HuH-7.5 (cell line): ENCODE measurements at regions not wholly inside any gene's neighbourhood (a gene's known extent, or its start where the extent isn't known, plus 50 kb on each side); places are given as distances from the start of the nearest gene placed in this dataset.
"Not testable (repeated sequence)": the region's sequence is repeated elsewhere in the genome, so short reads cannot be mapped to it uniquely, and the experiment has no call there.

ENCODE experiments used
- DNase-seq: peaks from one replicate; pipeline ENCODE4 v3.0.0; 2011; ENCODE audit warnings: low spot score

DNA sequence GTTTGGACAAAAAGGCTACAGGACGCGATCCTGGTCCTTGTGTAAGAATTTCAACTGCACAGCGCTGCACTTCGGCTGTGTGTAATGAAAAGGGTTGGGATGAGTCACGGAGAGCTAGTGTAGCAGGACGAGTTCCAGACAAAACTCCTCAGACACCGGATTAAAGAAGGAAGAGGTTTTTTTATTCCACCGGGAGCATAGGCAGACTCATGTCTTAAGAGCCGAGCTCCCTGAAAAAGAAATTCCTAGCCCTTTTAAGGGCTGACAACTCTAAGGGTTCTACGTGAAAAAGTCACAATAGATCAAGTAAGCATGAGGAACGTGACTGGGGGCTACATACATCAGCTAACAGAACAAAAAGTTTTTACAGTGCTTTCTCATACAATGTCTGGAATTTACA is 54.8 kb upstream of the FAM90A1 start:
- DNase-seq = not testable (repeated sequence)

- DNase-seq = not testable (repeated sequence)
Measured at GRCh38 chr12:8285681-8286080, 58.3 kb upstream of the FAM90A1 start.

DNA sequence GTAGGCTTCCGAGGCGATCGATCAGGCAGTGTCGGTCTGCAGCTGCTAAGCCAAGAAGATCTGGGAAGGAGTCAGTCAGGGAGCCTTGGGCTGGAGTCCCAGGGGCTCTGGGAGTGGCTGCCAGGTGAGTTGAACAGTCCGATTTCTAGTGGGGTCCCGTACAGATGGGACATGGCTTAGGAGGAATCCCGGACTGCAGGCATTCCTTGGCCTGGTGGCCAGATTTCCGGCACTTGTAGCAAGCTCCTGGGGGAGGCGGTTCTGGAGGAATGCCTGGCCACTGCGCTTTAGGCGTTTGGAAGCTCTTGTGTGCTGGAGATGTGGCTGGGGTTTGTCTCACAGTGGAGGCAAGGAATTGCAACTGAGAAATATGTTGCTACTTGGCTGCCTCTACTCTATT is 64.3 kb upstream of the FAM90A1 start:
- not testable (repeated sequence) for DNase-seq

DNA sequence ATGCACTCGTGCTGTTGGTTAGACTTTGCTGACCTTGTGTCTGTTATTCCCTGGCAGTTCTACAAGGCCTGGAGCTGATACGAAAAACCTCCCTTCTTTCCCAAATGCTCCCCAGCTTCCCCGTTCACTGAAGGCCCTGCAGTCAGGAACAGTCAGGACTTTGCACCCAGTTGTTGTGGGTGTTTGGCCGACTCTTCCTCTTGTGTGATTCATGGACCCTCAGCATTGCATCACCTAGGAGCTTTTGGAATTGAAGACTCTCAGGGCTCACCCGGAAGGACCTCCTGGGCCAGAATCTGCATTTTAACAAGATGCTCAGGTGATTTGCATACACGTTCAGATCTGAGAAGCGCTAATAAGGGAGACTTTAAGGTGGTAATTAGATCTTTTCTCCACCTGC is 67.2 kb upstream of the FAM90A1 start:
- DNase-seq = not testable (repeated sequence)

GRCh38 chr12:8308611-8309010 is 81.2 kb upstream of the FAM90A1 start:
- not testable (repeated sequence) for DNase-seq

- DNase-seq = not testable (repeated sequence)
Measured at GRCh38 chr12:8315997-8316396, 88.6 kb upstream of the FAM90A1 start.

DNA sequence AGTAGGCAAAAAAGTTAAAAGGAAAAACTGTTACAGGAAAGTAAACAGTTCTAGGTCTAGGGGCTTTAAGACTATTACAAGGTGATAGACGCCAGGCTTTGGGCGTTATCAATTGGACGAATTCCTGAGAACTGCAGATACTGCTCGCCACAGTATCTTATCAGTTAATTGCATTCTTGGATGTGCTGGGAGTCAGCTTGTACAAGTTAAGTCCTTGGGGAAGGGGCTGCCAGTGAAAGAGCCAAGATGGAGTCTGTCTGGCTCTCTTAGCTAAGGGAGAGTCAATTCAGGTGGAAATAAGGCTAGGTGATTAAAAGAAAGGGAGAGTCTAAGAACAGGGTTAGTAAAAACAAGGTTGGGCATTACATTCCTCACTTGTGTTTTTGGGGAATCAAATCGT is 90.3 kb upstream of the FAM90A1 start:
- not testable (repeated sequence) for DNase-seq

- DNase-seq = not testable (repeated sequence)
Measured at GRCh38 chr12:8320251-8320730, 92.9 kb upstream of the FAM90A1 start.

GRCh38 chr12:8320791-8321370 is 93.5 kb upstream of the FAM90A1 start:
- DNase-seq = not testable (repeated sequence)

DNA sequence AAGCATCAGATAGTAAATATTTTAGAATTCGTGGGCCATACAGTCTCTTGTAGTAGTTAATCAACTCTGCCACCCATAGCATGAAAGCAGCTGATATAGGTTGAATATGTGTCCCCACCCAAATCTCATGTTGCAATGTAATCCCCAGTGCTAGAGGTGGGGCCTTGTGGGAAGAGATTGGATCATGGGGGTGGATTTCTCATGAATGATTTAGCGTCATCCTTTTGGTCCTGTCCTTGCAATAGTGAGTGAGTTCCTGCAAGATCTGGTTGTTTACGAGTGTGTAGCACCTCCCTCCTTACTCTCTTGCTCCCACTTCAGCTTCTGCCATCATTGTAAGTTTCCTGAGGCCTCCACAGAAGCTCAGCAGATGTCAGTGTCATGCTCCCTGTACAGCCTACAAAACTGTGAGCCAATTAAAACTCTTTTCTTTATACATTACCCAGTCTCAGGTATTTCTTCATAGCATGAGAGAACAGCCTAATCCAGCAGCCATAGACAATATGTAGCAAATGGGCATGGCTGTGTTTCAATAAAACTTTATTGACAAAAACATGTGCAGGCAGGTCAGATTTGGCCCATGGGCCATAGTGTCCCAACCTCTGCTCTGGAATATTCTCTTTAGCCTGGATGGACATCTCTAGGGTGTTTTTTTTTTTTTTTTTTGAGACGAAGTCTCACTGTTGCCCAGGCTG is 97.9 kb upstream of the FAM90A1 start:
- not testable (repeated sequence) for DNase-seq

DNA sequence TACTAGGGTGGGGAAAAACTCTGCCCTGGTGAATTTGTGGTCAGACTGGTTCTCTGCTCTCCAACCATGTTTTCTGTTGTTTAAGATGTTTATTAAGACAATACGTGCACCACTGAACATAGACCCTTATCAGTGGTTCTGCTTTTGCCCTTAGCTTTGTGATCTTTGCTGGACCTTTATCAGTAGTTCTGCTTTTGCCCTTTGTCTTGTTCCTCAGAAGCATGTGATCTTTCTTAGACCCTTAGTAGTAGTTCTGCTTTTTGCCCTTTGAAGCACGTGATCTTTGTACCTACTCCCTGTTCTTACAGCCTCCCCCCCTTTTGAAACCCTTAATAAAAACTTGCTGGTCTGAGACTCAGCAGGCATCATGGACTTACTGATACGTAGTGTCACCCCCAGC is 101.4 kb upstream of the FAM90A1 start:
- DNase-seq = not testable (repeated sequence)

- not testable (repeated sequence) for DNase-seq
Measured at GRCh38 chr12:8332373-8332772, 105.0 kb upstream of the FAM90A1 start.

- DNase-seq = not testable (repeated sequence)
Measured at GRCh38 chr12:8351073-8351472, 104.7 kb upstream of the CLEC6A start.

GRCh38 chr12:8354741-8355140 is 101.0 kb upstream of the CLEC6A start:
- DNase-seq = not testable (repeated sequence)

DNA sequence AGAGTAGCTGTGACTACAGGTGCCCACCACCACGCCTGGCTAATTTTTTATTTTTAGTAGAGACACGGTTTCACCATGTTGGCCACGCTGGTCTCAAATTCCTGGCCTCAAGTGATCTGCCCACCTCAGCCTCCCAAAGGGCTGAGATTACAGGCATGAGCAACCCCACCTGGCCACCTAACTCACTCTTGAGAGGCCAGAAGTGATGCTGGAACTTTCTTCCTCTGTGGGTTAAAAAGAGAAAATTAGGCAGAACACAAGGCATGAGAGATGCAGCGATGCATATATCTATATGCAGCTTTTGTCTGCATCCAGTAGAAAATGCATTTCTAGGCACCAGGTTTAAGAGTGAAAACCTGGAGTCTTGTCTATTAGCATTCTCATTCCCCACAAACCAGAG is 100.2 kb upstream of the CLEC6A start:
- DNase-seq = not testable (repeated sequence)

DNA sequence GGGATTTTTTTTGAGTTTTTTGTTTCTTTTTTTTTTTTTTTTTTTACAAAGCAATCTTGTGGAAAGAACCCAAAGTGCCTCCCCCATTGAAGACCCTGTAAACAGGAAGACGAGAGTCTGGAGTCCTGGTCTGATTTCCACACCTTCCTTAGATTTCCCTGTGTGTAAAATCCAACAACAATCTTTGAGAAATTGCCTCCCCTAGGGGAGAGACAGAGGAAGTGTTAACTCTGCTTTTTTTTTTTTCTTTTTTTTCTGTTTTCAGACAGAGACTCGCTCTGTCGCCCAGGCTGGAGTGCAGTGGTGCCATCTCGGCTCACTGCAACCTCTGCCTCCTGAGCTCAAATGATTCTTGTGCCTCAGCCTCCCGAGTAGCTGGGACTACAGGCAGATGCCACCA is 82.0 kb upstream of the CLEC6A start:
- DNase-seq = not testable (repeated sequence)

DNA sequence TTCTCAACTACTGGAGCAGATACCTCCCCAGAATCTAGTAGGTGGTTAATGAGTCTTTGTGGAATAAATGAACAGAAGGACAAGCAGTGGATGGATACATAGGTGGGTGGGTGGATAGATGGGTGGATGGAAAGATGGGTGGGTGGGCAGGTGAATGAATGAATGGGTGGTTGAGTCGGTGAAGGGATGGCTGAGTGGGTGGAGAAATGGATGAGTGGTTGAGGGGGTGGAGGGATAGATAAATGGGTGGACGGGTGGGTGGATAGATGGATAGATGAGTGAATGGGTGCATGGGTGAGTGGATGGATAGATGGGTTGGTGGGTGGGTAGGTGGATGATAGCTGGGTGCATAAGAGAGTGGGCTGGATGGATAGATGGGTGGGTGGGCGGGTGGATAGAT is 80.6 kb upstream of the CLEC6A start:
- DNase-seq = not testable (repeated sequence)

GRCh38 chr12:8377756-8378155 is 78.0 kb upstream of the CLEC6A start:
- not testable (repeated sequence) for DNase-seq

- not testable (repeated sequence) for DNase-seq
Measured at GRCh38 chr12:8382556-8382955, 73.2 kb upstream of the CLEC6A start.

DNA sequence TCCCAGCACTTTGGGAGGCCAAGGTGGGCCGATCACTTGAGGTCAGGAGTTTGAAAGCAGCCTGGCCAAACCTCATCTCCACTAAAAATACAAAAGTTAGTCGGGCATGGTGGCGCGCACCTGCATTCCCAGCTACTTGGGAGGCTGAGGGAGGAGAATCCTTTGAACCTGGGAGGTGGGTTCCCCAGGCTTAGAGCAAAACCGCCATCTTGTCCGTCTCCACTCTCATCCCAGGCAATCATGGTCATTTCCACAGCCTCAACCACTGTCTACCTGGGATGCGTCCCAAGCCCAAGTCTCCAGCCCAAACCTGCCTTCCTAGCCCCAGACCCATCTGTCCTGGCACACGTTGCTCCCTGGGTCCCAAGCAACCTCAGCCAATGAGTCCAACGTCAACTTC is 71.1 kb upstream of the CLEC6A start:
- DNase-seq = not testable (repeated sequence)

DNA sequence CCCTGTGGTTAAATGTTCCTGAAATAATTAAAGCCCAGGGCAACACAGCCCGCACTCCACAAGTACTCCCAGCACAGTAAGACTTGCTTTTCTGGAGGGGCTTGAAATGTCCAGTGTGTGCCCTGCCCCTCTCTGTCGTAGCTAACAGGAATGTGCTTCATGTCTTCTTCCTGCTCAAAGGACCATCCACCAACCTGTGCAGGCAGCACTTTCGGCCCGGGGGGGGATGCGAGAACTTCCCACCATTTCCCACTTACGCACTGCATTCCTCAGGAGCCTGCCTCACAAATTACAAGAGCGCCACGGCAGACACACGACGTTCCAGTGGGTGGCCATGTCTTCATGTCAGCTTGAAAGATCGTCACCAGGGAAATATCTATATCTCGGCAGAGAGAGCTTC is 70.3 kb upstream of the CLEC6A start:
- not testable (repeated sequence) for DNase-seq

GRCh38 chr12:8386661-8387060 is 69.1 kb upstream of the CLEC6A start:
- not testable (repeated sequence) for DNase-seq

DNA sequence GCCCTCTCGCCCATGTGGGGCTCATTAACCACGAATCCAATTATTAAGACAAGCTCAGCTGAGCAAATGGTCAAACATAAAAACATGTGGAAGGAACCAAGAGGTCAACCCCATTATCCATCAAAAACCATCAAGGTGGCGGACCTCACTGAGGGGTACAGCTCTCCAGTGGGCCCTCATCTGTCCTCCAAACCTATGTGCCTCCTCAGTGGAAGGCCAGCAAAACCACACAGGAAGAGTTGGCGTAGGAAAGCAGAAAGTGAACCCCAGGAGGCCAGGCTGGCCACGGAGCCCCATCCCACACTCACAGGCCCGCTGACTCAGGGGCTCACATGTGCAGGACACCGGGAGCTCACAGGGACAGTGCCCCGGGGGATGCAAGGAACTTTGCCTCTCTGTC is 66.5 kb upstream of the CLEC6A start:
- not testable (repeated sequence) for DNase-seq
